Lung (tissue), 11 donors: ENCODE measurements at regions not wholly inside any gene's neighbourhood (a gene's known extent, or its start where the extent isn't known, plus 50 kb on each side); places are given as distances from the start of the nearest gene placed in this dataset.

Source experiments
- ATAC-seq: fragments of 200-7000 bp; cut with Tn5 transposase; one replicate; pipeline ENCODE4 v1.9.1; 2020; ENCODE audit warnings: moderate number of reproducible peaks; ENCODE audit not compliant: insufficient read depth, low FRiP score
- DNase-seq, 3 donors: peaks; one replicate each; pipeline ENCODE4 v3.0.0-alpha.2; 2013 to 2017
- H3K27ac ChIP-seq, 2 donors: one replicate each; pipeline ENCODE4 v1.5.1; 2013; ENCODE audit warnings: mild to moderate bottlenecking in 2 of 2, moderate library complexity in 2 of 2, control low read depth in 1 of 2, inconsistent platforms in 1 of 2, low read depth in 1 of 2, low read length in 1 of 2
- H3K27me3 ChIP-seq, 3 donors: one replicate each; pipeline ENCODE4 v1.5.1; 2013; ENCODE audit warnings: low read length in 2 of 3; ENCODE audit not compliant: control insufficient read depth in 3 of 3, insufficient read depth in 3 of 3
- H3K36me3 ChIP-seq, 4 donors: one replicate each; pipeline ENCODE4 v1.5.1; 2013; ENCODE audit warnings: low read length in 4 of 4, mild to moderate bottlenecking in 1 of 4, moderate library complexity in 1 of 4; ENCODE audit not compliant: control insufficient read depth in 4 of 4, insufficient read depth in 4 of 4
- H3K4me1 ChIP-seq, 5 donors: one replicate each; pipeline ENCODE4 v1.5.1; 2013; ENCODE audit warnings: low read length in 5 of 5, mild to moderate bottlenecking in 2 of 5, moderate library complexity in 1 of 5; ENCODE audit not compliant: control insufficient read depth in 5 of 5, insufficient read depth in 5 of 5
- H3K4me3 ChIP-seq: one replicate; pipeline ENCODE4 v1.5.1; 2013; ENCODE audit warnings: mild to moderate bottlenecking, control low read depth, moderate library complexity
- H3K9ac ChIP-seq, 2 donors: one replicate each; pipeline ENCODE4 v1.5.1; 2013; ENCODE audit warnings: low read length in 2 of 2, control low read depth in 1 of 2; ENCODE audit not compliant: insufficient read depth in 1 of 2
- H3K9me3 ChIP-seq, 4 donors: one replicate each; pipeline ENCODE4 v1.5.1; 2013; ENCODE audit warnings: low read length in 3 of 4, mild to moderate bottlenecking in 1 of 4, moderate library complexity in 1 of 4; ENCODE audit not compliant: control insufficient read depth in 4 of 4, insufficient read depth in 3 of 4
- WGBS, 2 donors: extraction: QIAGEN DNeasy Blood & Tissue Kit; methylation state at CpG; one replicate each; pipeline ENCODE4 v1.1.7; 2013; 5-methylcytosine and 5-hydroxymethylcytosine counted together
- TF ChIP-seq, protein P1 (sequence below): IDR thresholded peaks from 2 replicates; pipeline ENCODE4 v1.5.1; 2012; ENCODE audit warnings: mild to moderate bottlenecking; ENCODE audit errors: control extremely low read depth, extremely low read depth
- donor health status: control.
- donor health status: control.
- donor health status: Bipolar disorder and iron deficiency.
- donor health status: healthy.
- donor health status: DM: yes; HTN: yes; CAD: no.

DNA sequence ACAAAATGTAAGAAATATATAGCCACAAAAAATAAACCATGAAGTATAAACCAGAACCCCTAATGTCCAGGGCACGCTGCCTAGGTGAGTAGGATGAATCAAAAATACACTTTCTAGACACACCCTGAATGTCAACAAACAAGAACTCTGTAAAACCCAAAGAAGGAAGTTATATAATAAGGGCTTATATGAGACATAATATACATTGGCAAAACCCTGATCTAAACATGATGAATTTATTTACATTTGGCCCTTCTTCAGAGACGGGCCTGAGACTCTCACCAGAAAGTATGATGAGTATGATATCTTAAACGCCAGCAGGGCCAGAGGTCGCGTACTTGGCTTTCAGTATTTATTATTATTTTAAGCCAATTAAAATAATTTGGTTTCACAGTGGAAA lies 125.1 kb upstream of the FST start:
- DNase-seq (no peak), ATAC-seq (no peak)
- no peak overlapping the region for H3K9ac ChIP-seq
- no peak overlapping the region for H3K27ac ChIP-seq
- TF ChIP-seq, protein P1, sequence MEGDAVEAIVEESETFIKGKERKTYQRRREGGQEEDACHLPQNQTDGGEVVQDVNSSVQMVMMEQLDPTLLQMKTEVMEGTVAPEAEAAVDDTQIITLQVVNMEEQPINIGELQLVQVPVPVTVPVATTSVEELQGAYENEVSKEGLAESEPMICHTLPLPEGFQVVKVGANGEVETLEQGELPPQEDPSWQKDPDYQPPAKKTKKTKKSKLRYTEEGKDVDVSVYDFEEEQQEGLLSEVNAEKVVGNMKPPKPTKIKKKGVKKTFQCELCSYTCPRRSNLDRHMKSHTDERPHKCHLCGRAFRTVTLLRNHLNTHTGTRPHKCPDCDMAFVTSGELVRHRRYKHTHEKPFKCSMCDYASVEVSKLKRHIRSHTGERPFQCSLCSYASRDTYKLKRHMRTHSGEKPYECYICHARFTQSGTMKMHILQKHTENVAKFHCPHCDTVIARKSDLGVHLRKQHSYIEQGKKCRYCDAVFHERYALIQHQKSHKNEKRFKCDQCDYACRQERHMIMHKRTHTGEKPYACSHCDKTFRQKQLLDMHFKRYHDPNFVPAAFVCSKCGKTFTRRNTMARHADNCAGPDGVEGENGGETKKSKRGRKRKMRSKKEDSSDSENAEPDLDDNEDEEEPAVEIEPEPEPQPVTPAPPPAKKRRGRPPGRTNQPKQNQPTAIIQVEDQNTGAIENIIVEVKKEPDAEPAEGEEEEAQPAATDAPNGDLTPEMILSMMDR = no peak
- no peaks in the 10 kb centered on the region for H3K36me3 ChIP-seq
- no peaks in the 10 kb centered on the region for H3K27me3 ChIP-seq
- peaks cover 0 to 3% (median 0%) of the 10 kb centered on the region in 5 donors for H3K4me1 ChIP-seq
- no peak overlapping the region for H3K4me3 ChIP-seq
- H3K9me3 ChIP-seq = no peaks in the 10 kb centered on the region
- 67% methylated on average over 5 of the region's 5 CpGs for WGBS, 2 donors

DNA sequence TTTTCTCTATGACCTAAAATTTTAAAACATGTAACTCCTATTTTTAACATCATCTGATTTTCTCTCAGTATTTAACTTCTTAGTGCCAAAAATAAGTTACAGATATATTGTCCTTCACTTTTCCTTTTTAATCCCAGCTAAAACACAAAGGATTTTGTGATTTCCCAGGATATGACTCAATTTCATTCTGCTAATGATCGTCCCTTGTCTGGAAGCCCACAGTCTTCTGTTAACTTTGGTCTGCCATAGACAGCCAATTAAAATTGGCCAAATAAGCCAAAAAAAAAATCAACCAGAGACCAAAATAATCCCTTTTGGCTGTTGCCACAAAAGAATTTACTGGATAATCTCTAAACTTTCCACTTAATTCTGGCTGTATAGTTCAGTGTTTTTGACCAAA lies 124.5 kb upstream of the FST start:
- WGBS, 2 donors = 60 to 93% methylated on average over 1 of the region's 1 CpG

DNA sequence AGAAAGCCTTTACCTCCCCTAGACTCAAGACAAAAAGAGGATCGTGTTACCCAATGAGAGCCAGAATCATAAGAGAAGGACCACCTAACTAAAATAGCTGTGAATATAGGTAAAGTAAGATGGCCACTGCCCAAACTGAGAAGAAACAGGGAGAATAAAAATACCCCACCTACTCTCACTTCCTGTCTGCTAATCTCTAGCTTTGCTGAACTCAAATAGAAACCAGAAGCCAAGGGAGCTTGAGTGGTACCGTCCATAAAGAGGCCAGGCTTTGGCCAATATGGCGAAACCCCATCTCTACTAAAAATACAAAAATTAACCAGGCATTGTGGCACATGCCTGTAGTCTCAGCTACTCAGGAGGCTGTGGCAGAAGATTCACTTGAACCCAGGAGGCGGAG lies 123.0 kb upstream of the FST start:
- ATAC-seq (no peak), DNase-seq (no peak)
- H3K36me3 ChIP-seq = no peaks in the 10 kb centered on the region
- TF ChIP-seq, protein P1 = no peak
- H3K4me1 ChIP-seq = no peaks in the 10 kb centered on the region
- H3K9ac ChIP-seq = no peak overlapping the region
- 89 to 95% methylated on average over 4 of the region's 4 CpGs for WGBS, 2 donors
- no peaks in the 10 kb centered on the region for H3K9me3 ChIP-seq
- no peak overlapping the region for H3K27ac ChIP-seq
- H3K27me3 ChIP-seq = no peaks in the 10 kb centered on the region
- no peak overlapping the region for H3K4me3 ChIP-seq

More for the DNA sequence above, 124.5 kb upstream of the FST start:
- Histone ChIP-seq H3K4me1 (no peaks in the 10 kb centered on the region), H3K9me3 (no peaks in the 10 kb centered on the region), H3K9ac (no peak overlapping the region), H3K4me3 (no peak overlapping the region), H3K27ac (no peak overlapping the region), H3K27me3 (no peaks in the 10 kb centered on the region), H3K36me3 (no peaks in the 10 kb centered on the region)
- TF ChIP-seq, protein P1 = no peak
- ATAC-seq (no peak), DNase-seq (no peak)

DNA sequence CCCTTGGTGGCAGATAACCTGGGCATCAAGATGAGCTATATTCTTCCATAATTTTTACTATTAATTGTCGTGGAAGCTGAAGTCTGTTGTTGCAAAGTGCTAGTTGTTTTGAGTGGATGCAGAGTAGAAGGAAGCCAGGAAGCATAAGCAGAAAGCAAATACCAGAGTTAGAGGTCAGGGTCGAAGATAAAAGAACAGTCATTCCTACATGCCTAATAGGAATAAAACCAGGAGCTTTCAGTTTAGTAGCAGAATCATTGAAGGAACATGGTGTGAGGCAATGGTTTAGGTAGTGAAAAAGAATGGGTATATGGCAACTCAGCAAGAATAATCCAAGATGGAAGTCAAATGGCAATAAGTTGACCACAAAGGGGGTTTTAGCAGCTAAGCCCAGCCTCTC lies 121.6 kb upstream of the FST start:
- no peaks in the 10 kb centered on the region for H3K4me1 ChIP-seq

More for the DNA sequence above, 121.6 kb upstream of the FST start:
- no peak overlapping the region for H3K27ac ChIP-seq
- TF ChIP-seq, protein P1 = no peak
- H3K4me3 ChIP-seq = no peak overlapping the region
- no peak overlapping the region for H3K9ac ChIP-seq
- no peaks in the 10 kb centered on the region for H3K9me3 ChIP-seq
- ATAC-seq = no peak
- no peaks in the 10 kb centered on the region for H3K36me3 ChIP-seq
- no peak for DNase-seq
- WGBS, 2 donors = 77 to 82% methylated on average over 2 of the region's 2 CpGs
- H3K27me3 ChIP-seq = no peaks in the 10 kb centered on the region
